Esophagus squamous epithelium (tissue), 5 donors: ENCODE measurements at regions not wholly inside any gene's neighbourhood (a gene's known extent, or its start where the extent isn't known, plus 50 kb on each side); places are given as distances from the start of the nearest gene placed in this dataset.

Experiments
- DNase-seq: peaks from one replicate; lab custom pipeline; 2025; lab: John Stamatoyannopoulos, UW
- H3K27ac ChIP-seq, 4 donors: fragments of 200-600 bp; sonication (generic); one replicate each; pipeline ENCODE4 v1.5.1; 2016 to 2019; ENCODE audit warnings: mild to moderate bottlenecking in 1 of 4
- H3K27me3 ChIP-seq, 4 donors: fragments of 200-600 bp; sonication (generic); 1 replicate in 3 of 4; 2 replicates in 1 of 4; pipeline versions ENCODE4 v1.5.1 to v1.6.0; 2017 to 2021; ENCODE audit warnings: antibody characterized with exemption in 1 of 4
- H3K36me3 ChIP-seq, 3 donors: fragments of 200-600 bp; sonication (generic); one replicate each; pipeline ENCODE4 v1.5.1; 2016 to 2019
- H3K4me1 ChIP-seq, 3 donors: fragments of 200-600 bp; sonication (generic); one replicate each; pipeline ENCODE4 v1.5.1; 2017 to 2019
- H3K4me3 ChIP-seq, 4 donors: fragments of 200-600 bp; sonication (generic); 1 replicate in 3 of 4; 2 replicates in 1 of 4; pipeline ENCODE4 v1.5.1; 2016 to 2019; ENCODE audit warnings: mild to moderate bottlenecking in 2 of 4, moderate library complexity in 1 of 4
- H3K9me3 ChIP-seq, 3 donors: fragments of 200-600 bp; sonication (generic); one replicate each; pipeline ENCODE4 v1.5.1; 2016 to 2019
- POLR2A ChIP-seq, 4 donors: fragments of 450-650 bp; IDR thresholded peaks; one replicate each; pipeline ENCODE4 v1.6.1; 2017; ENCODE audit warnings: antibody characterized with exemption in 4 of 4, mild to moderate bottlenecking in 4 of 4, moderate library complexity in 3 of 4
- WGBS, 2 donors: methylation state at CpG; one replicate each; pipeline ENCODE4 v1.1.5; 2018; 5-methylcytosine and 5-hydroxymethylcytosine counted together
- intact Hi-C: fragments of 100-400 bp; cut with DNase I; formaldehyde crosslinking; loops from one replicate; pipeline ENCODE4 v1.15.0; 2022
- TF ChIP-seq, protein P1 (sequence below), 6 experiments: fragments of 450-650 bp in 4 of 6; fragments of 200-600 bp in 2 of 6; sonication (generic) in 2 of 6; IDR thresholded peaks; one replicate each; pipeline ENCODE4 v1.5.1; 2016 to 2019; ENCODE audit warnings: antibody characterized with exemption in 6 of 6, mild to moderate bottlenecking in 4 of 6, moderate library complexity in 4 of 6
- donor health status: DM: yes; HTN: yes; CAD: no.

DNA sequence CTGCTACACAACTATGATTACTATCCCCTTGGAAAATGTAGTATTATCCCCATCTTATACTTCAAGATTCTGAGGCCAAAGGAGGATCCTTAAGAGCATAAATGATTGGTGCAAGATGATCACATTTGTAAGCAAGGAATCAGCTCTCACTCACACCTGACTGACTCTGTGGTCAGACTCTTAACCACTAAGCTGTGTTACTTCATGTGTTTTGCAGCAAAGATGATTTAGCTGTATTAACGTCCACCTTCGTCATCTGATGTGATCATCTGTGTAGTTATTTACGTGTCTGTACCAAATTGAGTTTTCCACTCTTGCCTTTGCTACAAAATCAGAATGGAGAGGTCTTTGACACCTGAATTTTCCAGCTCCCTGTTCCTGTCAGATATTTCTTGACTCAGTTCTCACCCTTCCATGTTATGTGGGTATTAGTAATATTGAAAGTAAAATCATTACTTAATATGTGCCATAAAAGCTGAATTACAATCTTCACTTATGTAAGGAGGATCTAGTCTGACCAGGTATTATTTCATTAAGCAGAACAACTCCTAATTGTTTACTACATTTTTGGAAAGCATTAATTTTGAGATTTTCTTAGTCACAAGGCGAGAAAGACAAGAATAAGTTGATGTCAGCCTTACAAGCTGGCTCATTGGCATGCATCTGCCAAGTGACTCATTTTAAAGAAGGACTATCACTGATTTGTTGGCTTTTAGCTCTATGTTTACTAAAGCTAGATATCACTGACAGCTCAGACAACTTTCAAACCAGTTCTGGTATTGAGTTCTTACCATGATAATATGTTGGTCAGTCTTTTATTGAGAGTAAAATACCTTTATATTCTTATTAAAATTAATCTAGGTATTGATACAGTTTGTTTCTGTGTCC is 1279.8 kb upstream of the PCDH9 start:
- Histone ChIP-seq H3K4me3 (no peak overlapping the region), H3K9me3 (peaks cover 0 to 9% (median 0%) of the 10 kb centered on the region in 3 donors), H3K36me3 (no peaks in the 10 kb centered on the region), H3K27ac (no peak overlapping the region), H3K4me1 (no peaks in the 10 kb centered on the region), H3K27me3 (no peaks in the 10 kb centered on the region)
- intact Hi-C loops: no loop called here
- 63 to 79% methylated on average over 4 of the region's 4 CpGs for WGBS, 2 donors
- no peak for TF ChIP-seq POLR2A (IDR thresholded peaks at IDR 0.05)
- TF ChIP-seq, protein P1, sequence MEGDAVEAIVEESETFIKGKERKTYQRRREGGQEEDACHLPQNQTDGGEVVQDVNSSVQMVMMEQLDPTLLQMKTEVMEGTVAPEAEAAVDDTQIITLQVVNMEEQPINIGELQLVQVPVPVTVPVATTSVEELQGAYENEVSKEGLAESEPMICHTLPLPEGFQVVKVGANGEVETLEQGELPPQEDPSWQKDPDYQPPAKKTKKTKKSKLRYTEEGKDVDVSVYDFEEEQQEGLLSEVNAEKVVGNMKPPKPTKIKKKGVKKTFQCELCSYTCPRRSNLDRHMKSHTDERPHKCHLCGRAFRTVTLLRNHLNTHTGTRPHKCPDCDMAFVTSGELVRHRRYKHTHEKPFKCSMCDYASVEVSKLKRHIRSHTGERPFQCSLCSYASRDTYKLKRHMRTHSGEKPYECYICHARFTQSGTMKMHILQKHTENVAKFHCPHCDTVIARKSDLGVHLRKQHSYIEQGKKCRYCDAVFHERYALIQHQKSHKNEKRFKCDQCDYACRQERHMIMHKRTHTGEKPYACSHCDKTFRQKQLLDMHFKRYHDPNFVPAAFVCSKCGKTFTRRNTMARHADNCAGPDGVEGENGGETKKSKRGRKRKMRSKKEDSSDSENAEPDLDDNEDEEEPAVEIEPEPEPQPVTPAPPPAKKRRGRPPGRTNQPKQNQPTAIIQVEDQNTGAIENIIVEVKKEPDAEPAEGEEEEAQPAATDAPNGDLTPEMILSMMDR (IDR thresholded peaks at IDR 0.05): no peak
- no peak for DNase-seq

DNA sequence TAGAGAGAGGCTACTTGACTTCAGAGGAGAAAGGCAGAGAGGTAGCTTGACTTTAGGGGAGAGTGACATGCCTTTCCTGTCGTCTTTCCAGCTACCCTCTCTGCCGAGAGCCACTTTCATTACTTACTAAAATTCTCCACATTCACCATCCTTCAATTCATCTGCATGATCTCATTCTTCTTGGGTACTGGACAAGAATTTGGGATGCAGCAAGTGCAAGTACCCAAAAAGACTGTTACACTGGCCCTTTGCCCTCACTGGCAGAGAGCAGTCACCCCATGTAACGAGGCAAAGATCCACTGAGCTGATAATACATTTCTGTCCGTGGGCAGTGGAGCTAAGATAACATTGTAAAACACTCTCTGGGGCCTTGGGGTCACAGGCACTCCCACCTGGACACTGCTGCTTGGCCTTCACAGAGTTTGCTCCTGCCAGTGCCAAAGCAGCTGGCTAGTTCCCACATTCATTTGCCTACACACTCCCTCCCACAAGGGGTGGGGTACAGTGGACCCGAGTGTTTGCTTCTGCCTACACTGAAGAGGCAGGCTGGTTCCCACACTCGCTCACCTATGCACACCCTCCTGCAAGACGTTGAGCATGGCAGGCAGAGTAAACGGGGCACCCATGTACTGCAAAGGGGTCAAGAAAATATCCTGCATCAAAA is 1276.9 kb upstream of the PCDH9 start:
- WGBS, 2 donors: 50 to 56% methylated on average over 4 to 8 of the region's 8 CpGs
- Histone ChIP-seq H3K9me3 (peaks cover 0 to 5% (median 0%) of the 10 kb centered on the region in 3 donors), H3K27me3 (no peaks in the 10 kb centered on the region), H3K4me3 (no peak overlapping the region), H3K36me3 (no peaks in the 10 kb centered on the region), H3K4me1 (no peaks in the 10 kb centered on the region), H3K27ac (no peak overlapping the region)
- DNase-seq: no peak
- no peak for TF ChIP-seq POLR2A (IDR thresholded peaks at IDR 0.05)
- TF ChIP-seq, protein P1 (IDR thresholded peaks at IDR 0.05): no peak
- intact Hi-C loops: no loop called here

DNA sequence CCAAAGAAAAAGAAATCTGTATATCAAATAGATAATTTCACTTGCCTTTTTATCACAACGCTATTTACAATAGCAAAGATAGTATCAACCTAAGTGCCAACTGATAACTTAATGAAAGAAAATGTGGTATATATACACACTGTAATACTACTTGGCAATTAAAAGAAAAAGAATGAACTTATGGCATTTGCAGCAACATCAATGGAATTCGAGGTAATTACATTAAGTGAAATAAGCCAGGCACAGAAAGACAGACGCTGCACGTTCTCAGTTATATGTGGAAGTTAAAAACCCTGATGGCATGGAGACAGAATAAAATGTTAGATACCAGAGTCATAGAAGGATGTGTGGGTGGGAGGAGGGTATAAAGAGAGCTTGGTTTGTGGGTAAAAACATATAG is 1260.5 kb upstream of the PCDH9 start:
- no peaks in the 10 kb centered on the region for H3K9me3 ChIP-seq
- no peaks in the 10 kb centered on the region for H3K4me1 ChIP-seq
- intact Hi-C loops: no loop called here
- no peak overlapping the region for H3K27ac ChIP-seq
- no peaks in the 10 kb centered on the region for H3K27me3 ChIP-seq
- no peak overlapping the region for H3K4me3 ChIP-seq
- no peak for TF ChIP-seq POLR2A (IDR thresholded peaks at IDR 0.05)
- TF ChIP-seq, protein P1 (IDR thresholded peaks at IDR 0.05): no peak
- no peak for DNase-seq
- no peaks in the 10 kb centered on the region for H3K36me3 ChIP-seq
- WGBS, 2 donors: 61 to 76% methylated on average over 4 of the region's 4 CpGs

DNA sequence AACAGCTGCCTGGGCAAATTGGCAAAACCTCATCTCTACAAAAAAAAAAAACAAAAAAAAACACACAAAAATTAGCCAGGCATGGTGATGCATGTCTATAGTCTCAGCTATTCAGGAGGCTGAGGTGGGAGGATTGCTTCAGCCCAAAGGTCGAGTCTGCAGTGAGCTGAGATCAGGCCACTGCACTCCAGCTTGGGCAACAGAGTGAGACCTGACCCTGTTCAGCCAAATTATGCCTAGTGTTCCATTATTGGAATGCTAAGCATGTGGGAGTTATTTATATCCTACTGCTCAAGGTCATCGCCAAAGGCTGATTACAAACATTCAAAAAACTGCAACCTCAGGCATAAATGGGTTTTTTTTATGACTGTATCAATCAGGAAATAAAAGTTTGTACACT is 1251.0 kb upstream of the PCDH9 start:
- no peak for DNase-seq
- Histone ChIP-seq H3K9me3 (no peaks in the 10 kb centered on the region), H3K36me3 (no peaks in the 10 kb centered on the region), H3K4me3 (no peak overlapping the region), H3K27me3 (no peaks in the 10 kb centered on the region), H3K27ac (no peak overlapping the region), H3K4me1 (no peaks in the 10 kb centered on the region)
- intact Hi-C loops: no loop called here
- 24 to 46% methylated on average over 2 of the region's 2 CpGs for WGBS, 2 donors
- TF ChIP-seq POLR2A (IDR thresholded peaks at IDR 0.05): no peak
- TF ChIP-seq, protein P1 (IDR thresholded peaks at IDR 0.05): no peak

DNA sequence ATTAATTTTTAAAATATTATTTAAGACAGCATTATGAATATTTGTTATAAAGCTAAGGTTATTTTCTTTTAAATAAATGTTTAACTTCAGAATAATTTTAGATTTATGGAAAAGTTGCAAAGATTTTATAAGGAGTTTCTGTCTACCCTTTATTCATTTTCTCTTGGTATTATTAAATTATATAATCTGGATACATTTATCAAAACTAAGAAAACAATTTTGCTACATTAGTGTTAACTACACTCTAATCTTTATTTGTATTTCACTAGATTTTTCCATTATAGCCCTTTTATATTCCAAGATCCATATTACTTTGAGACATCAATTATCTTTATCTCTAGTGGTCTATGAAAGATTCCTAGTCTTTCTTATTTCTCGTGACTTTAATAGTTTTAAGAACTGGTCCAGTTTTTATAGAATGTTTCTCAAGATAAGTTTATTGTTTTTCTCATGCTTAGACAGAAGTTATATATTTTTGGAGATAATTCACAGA is 1243.7 kb upstream of the PCDH9 start:
- intact Hi-C loops: no loop called here
- H3K27me3 ChIP-seq: no peaks in the 10 kb centered on the region
- H3K4me3 ChIP-seq: no peak overlapping the region
- TF ChIP-seq POLR2A (IDR thresholded peaks at IDR 0.05): no peak
- TF ChIP-seq, protein P1 (IDR thresholded peaks at IDR 0.05): no peak
- H3K4me1 ChIP-seq: no peaks in the 10 kb centered on the region
- no peaks in the 10 kb centered on the region for H3K9me3 ChIP-seq
- no peaks in the 10 kb centered on the region for H3K36me3 ChIP-seq
- H3K27ac ChIP-seq: no peak overlapping the region
- no peak for DNase-seq
- 47 to 80% methylated on average over 1 of the region's 1 CpG for WGBS, 2 donors
